ENCODE measurements at regions not wholly inside any gene's neighbourhood (a gene's known extent, or its start where the extent isn't known, plus 50 kb on each side); places are given as distances from the start of the nearest gene placed in this dataset.

DNA sequence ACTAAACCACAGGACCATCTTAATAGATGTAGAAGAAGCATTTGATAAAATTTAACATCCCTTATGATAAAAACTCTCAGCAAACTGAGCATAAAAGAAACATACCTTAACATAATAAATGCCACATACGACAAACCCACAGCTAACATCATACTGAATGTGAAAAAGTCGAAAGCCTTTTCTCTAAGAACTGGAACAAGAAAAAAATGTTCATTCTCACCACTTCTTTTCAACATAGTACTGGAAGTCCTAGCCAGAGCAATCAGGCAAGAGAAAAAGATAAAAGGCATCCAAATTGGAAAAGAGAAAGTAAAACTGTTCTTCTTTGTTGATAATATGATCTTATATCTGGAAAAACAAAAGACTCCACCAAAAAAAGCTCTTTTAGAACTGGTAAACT lies 134.2 kb downstream of the RPL22L1 start:
- TF ChIP-seq EZH2phosphoT487 (IDR thresholded peaks at IDR 0.05; ENCODE audit: borderline replicate concordance) = no peak
- TF ChIP-seq, protein P1, sequence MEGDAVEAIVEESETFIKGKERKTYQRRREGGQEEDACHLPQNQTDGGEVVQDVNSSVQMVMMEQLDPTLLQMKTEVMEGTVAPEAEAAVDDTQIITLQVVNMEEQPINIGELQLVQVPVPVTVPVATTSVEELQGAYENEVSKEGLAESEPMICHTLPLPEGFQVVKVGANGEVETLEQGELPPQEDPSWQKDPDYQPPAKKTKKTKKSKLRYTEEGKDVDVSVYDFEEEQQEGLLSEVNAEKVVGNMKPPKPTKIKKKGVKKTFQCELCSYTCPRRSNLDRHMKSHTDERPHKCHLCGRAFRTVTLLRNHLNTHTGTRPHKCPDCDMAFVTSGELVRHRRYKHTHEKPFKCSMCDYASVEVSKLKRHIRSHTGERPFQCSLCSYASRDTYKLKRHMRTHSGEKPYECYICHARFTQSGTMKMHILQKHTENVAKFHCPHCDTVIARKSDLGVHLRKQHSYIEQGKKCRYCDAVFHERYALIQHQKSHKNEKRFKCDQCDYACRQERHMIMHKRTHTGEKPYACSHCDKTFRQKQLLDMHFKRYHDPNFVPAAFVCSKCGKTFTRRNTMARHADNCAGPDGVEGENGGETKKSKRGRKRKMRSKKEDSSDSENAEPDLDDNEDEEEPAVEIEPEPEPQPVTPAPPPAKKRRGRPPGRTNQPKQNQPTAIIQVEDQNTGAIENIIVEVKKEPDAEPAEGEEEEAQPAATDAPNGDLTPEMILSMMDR (conservative IDR thresholded peaks at IDR 0.05; ENCODE audit: low read length) = no peak
